Vagina (tissue), 2 donors: ENCODE measurements at regions not wholly inside any gene's neighbourhood (a gene's known extent, or its start where the extent isn't known, plus 50 kb on each side); places are given as distances from the start of the nearest gene placed in this dataset.

Experiments used
- POLR2A ChIP-seq, 2 donors: fragments of 450-650 bp; IDR thresholded peaks; one replicate each; pipeline ENCODE4 v1.6.1; 2017; ENCODE audit warnings: antibody characterized with exemption in 2 of 2, mild to moderate bottlenecking in 2 of 2, moderate library complexity in 2 of 2
- POLR2AphosphoS5 ChIP-seq, 2 donors: sonication (generic); formaldehyde crosslinking; IDR thresholded peaks; one replicate each; pipeline ENCODE4 v1.9.0; 2017; ENCODE audit warnings: antibody characterized with exemption in 2 of 2, mild to moderate bottlenecking in 2 of 2, low read depth in 1 of 2; ENCODE audit not compliant: insufficient read depth in 1 of 2
- TF ChIP-seq, protein P1 (sequence below), 3 experiments: fragments of 450-650 bp in 2 of 3; fragments of 200-600 bp in 1 of 3; sonication (generic) in 1 of 3; IDR thresholded peaks; one replicate each; pipeline ENCODE4 v1.5.1; 2017 to 2019; ENCODE audit warnings: antibody characterized with exemption in 3 of 3, mild to moderate bottlenecking in 2 of 3, moderate library complexity in 2 of 3

DNA sequence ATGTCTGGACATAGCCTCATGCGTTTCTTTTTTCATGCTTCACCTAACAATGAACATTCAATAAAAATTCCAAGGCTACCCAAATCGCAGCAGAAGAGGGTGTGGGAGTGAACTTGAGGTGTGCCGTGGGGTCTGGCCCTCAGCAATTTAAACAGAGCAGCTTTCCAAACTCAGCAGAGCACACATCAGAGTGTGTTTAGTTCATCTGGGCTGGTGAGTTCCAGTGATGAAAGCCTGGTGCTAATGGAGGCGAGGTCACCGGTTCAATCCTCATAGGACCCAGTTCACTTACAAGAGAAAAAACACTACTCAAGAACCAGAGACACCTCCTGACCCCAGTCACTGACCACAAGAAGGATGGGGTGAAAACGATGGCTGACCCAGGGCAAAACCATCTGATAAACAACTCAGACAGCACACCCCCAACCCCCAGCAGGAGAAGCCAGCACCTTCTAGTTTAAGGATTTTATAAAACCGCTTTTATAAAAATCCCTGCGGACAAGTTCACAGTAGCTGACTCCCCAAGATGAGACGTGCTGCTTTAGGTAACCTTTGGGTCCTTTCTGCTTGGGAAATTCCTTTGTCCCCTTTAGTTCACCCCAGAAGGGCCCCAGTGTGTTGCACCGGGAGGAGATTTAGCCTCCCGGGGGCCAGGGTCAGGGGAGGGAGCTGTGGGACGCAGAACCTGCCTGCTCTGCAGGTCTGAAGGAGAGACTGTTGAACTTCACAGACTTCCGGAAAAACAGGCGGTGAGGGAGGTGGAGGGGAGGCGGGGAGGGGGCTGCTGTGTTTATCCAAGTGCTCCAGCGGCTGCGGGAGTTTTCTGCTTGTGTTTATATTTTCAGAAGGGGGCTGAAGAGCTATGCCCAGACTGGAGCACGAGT lies 152.7 kb upstream of the SOX11 start:
- TF ChIP-seq POLR2A (IDR thresholded peaks at IDR 0.05) (no peak), POLR2AphosphoS5 (IDR thresholded peaks at IDR 0.05; ENCODE audit: insufficient read depth in 1 of 2, low read depth in 1 of 2) (no peak)
- TF ChIP-seq, protein P1, sequence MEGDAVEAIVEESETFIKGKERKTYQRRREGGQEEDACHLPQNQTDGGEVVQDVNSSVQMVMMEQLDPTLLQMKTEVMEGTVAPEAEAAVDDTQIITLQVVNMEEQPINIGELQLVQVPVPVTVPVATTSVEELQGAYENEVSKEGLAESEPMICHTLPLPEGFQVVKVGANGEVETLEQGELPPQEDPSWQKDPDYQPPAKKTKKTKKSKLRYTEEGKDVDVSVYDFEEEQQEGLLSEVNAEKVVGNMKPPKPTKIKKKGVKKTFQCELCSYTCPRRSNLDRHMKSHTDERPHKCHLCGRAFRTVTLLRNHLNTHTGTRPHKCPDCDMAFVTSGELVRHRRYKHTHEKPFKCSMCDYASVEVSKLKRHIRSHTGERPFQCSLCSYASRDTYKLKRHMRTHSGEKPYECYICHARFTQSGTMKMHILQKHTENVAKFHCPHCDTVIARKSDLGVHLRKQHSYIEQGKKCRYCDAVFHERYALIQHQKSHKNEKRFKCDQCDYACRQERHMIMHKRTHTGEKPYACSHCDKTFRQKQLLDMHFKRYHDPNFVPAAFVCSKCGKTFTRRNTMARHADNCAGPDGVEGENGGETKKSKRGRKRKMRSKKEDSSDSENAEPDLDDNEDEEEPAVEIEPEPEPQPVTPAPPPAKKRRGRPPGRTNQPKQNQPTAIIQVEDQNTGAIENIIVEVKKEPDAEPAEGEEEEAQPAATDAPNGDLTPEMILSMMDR (IDR thresholded peaks at IDR 0.05): no peak
